OCI-LY1 (cell line): ENCODE measurements at regions not wholly inside any gene's neighbourhood (a gene's known extent, or its start where the extent isn't known, plus 50 kb on each side); places are given as distances from the start of the nearest gene placed in this dataset.

Experiments
- EZH2 ChIP-seq: fragments of 200-600 bp; sonication (generic), shearing (Covaris generic); IDR thresholded peaks from 2 replicates; pipeline ENCODE4 v1.8.0; 2017; ENCODE audit warnings: borderline replicate concordance, mixed run types, mild to moderate bottlenecking, antibody characterized with exemption, low read length, moderate library complexity, mixed read lengths
- TF ChIP-seq, protein P1 (sequence below): fragments of 200-600 bp; sonication (generic), shearing (Covaris generic); IDR thresholded peaks from 2 replicates; pipeline ENCODE4 v1.5.1; 2017; ENCODE audit warnings: mild to moderate bottlenecking, antibody characterized with exemption, low read length, moderate library complexity, mixed read lengths

- TF ChIP-seq, protein P1, sequence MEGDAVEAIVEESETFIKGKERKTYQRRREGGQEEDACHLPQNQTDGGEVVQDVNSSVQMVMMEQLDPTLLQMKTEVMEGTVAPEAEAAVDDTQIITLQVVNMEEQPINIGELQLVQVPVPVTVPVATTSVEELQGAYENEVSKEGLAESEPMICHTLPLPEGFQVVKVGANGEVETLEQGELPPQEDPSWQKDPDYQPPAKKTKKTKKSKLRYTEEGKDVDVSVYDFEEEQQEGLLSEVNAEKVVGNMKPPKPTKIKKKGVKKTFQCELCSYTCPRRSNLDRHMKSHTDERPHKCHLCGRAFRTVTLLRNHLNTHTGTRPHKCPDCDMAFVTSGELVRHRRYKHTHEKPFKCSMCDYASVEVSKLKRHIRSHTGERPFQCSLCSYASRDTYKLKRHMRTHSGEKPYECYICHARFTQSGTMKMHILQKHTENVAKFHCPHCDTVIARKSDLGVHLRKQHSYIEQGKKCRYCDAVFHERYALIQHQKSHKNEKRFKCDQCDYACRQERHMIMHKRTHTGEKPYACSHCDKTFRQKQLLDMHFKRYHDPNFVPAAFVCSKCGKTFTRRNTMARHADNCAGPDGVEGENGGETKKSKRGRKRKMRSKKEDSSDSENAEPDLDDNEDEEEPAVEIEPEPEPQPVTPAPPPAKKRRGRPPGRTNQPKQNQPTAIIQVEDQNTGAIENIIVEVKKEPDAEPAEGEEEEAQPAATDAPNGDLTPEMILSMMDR: no peak
- no peak for TF ChIP-seq EZH2
These were observed 112.3 kb upstream of the GRK3 start for GRCh38 chr22:25452116-25452700.
